ENCODE measurements at regions not wholly inside any gene's neighbourhood (a gene's known extent, or its start where the extent isn't known, plus 50 kb on each side); places are given as distances from the start of the nearest gene placed in this dataset.

GRCh38 chr6:105818505-105818904 lies 267.6 kb upstream of the PRDM1 start:
- H3K4me1 ChIP-seq (ENCODE audit: control insufficient read depth, extremely low read depth, insufficient read depth, low read length) = no peaks in the 10 kb centered on the region
- H4K20me1 ChIP-seq (replicated peaks; ENCODE audit: control insufficient read depth, extremely low read depth, insufficient read depth, low read length) = no peaks in the 10 kb centered on the region
- intact Hi-C loops (cut with micrococcal nuclease) (no loop called here), dilution Hi-C loops (cut with MboI; ENCODE audit: extremely low pct_ligation_motif_present, low sequenced_read_pairs) (no loop called here)
- no peak overlapping the region for H3K9ac ChIP-seq (replicated peaks; ENCODE audit: extremely low read depth, insufficient read depth, low read length)
- no peaks in the 10 kb centered on the region for H3K79me2 ChIP-seq (ENCODE audit: control insufficient read depth, insufficient read depth, low read length)
- POLR2A ChIA-PET = no interaction called here
- H3K27me3 ChIP-seq (ENCODE audit: control insufficient read depth in 2 of 2, insufficient read depth in 2 of 2, low read length in 2 of 2) = no peaks in the 10 kb centered on the region
- FAIRE-seq (no peak), DNase-seq (ENCODE audit: low read depth, low spot score) (no peak)
- H3K36me3 ChIP-seq (ENCODE audit: control insufficient read depth in 2 of 2, extremely low read depth in 1 of 2, insufficient read depth in 2 of 2, low read length in 2 of 2) = no peaks in the 10 kb centered on the region
- TF ChIP-seq MYC (IDR thresholded peaks at IDR 0.05; ENCODE audit: low read depth, low read length) (no peak), GATA2 (IDR thresholded peaks at IDR 0.05; ENCODE audit: insufficient read depth, insufficient read length, low read depth, low read length) (no peak), MAX (IDR thresholded peaks at IDR 0.05; ENCODE audit: insufficient read depth, insufficient read length) (no peak), FOS (IDR thresholded peaks at IDR 0.05; ENCODE audit: borderline replicate concordance, insufficient read depth, low read length) (no peak), JUN (IDR thresholded peaks at IDR 0.05; ENCODE audit: borderline replicate concordance, insufficient read depth, insufficient read length, low read depth) (no peak), EZH2 (IDR thresholded peaks at IDR 0.05; ENCODE audit: borderline replicate concordance, low read depth, low read length, severe bottlenecking) (no peak), POLR2AphosphoS5 (IDR thresholded peaks at IDR 0.05; ENCODE audit: insufficient read depth, low read depth, low read length) (no peak), POLR2A (IDR thresholded peaks at IDR 0.05; ENCODE audit: low read depth, low read length) (no peak)
- TF ChIP-seq, protein P1, sequence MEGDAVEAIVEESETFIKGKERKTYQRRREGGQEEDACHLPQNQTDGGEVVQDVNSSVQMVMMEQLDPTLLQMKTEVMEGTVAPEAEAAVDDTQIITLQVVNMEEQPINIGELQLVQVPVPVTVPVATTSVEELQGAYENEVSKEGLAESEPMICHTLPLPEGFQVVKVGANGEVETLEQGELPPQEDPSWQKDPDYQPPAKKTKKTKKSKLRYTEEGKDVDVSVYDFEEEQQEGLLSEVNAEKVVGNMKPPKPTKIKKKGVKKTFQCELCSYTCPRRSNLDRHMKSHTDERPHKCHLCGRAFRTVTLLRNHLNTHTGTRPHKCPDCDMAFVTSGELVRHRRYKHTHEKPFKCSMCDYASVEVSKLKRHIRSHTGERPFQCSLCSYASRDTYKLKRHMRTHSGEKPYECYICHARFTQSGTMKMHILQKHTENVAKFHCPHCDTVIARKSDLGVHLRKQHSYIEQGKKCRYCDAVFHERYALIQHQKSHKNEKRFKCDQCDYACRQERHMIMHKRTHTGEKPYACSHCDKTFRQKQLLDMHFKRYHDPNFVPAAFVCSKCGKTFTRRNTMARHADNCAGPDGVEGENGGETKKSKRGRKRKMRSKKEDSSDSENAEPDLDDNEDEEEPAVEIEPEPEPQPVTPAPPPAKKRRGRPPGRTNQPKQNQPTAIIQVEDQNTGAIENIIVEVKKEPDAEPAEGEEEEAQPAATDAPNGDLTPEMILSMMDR (IDR thresholded peaks at IDR 0.05; ENCODE audit: extremely low read depth in 1 of 2, insufficient read depth in 1 of 2, low read depth in 1 of 2, low read length in 2 of 2) = no peak
- H3K9me1 ChIP-seq (replicated peaks; ENCODE audit: control insufficient read depth, extremely low read depth, insufficient read depth, low read length) = no peaks in the 10 kb centered on the region
- H2AFZ ChIP-seq (ENCODE audit: low read depth, low read length) = no peak overlapping the region
- H3K27ac ChIP-seq (ENCODE audit: insufficient read depth, low read depth, low read length) = no peak overlapping the region
- no peak overlapping the region for H3K4me2 ChIP-seq (ENCODE audit: insufficient read depth, low read length)
- no peak overlapping the region for H3K4me3 ChIP-seq (replicated peaks in 1 of 3; ENCODE audit: insufficient read depth in 1 of 3, low read depth in 1 of 3, low read length in 3 of 3)
- no TSS peak for BruUV-seq (replicated peaks)
- no peaks in the 10 kb centered on the region for H3K9me3 ChIP-seq (replicated peaks; ENCODE audit: control insufficient read depth, insufficient read depth, low read length)
- CTCF ChIA-PET = no interaction called here
